PC-9 (cell line): ENCODE measurements at regions not wholly inside any gene's neighbourhood (a gene's known extent, or its start where the extent isn't known, plus 50 kb on each side); places are given as distances from the start of the nearest gene placed in this dataset.

Experiments
- BruUV-seq: library from RNA; stranded (reverse); fragments of 400-500 nt; replicated peaks from 2 replicates; lab custom pipeline; 2021; lab: Mats Ljungman, UMichigan
- CTCF ChIA-PET: fragments of 300-600 bp; sonication (Branson Sonifier 250); formaldehyde crosslinking; loops from one replicate; lab custom pipeline; 2022; ENCODE audit warnings: antibody characterized with exemption; lab: Charles Lee
- POLR2A ChIA-PET: fragments of 300-600 bp; sonication (Branson Sonifier 250); formaldehyde crosslinking; loops from one replicate; lab custom pipeline; 2022; ENCODE audit warnings: antibody characterized with exemption; ENCODE audit not compliant: unreplicated experiment; lab: Charles Lee
- DNase-seq, 2 experiments: peaks; one replicate each; pipeline versions ENCODE4 v3.0.0 to v3.0.0-alpha.2; 2015 to 2022; ENCODE audit warnings: mixed read lengths in 1 of 2
- H2AFZ ChIP-seq: fragments of 200-600 bp; sonication (generic); 2 replicates; pipeline ENCODE4 v1.8.1; 2017; ENCODE audit warnings: antibody characterized with exemption
- H3F3A ChIP-seq: fragments of 200-600 bp; sonication (generic); 2 replicates; pipeline ENCODE4 v1.8.1; 2017; ENCODE audit warnings: antibody characterized with exemption, mild to moderate bottlenecking, low read depth; ENCODE audit not compliant: insufficient read depth
- H3K27ac ChIP-seq: fragments of 200-600 bp; sonication (generic); 2 replicates; pipeline ENCODE4 v1.6.1; 2016; ENCODE audit warnings: mixed run types
- H3K27me3 ChIP-seq: fragments of 200-600 bp; sonication (generic); 2 replicates; pipeline ENCODE4 v1.6.1; 2016; ENCODE audit warnings: low read depth, mixed run types; ENCODE audit not compliant: insufficient read depth
- H3K36me3 ChIP-seq: fragments of 200-600 bp; sonication (generic); 2 replicates; pipeline ENCODE4 v1.6.1; 2016; ENCODE audit warnings: low read depth, mixed run types
- H3K4me1 ChIP-seq: fragments of 200-600 bp; sonication (generic); replicated peaks from 2 replicates; pipeline ENCODE4 v1.6.1; 2016; ENCODE audit warnings: mixed run types; ENCODE audit not compliant: insufficient read depth
- H3K4me2 ChIP-seq: fragments of 200-600 bp; sonication (generic); 2 replicates; pipeline ENCODE4 v1.6.1; 2017; ENCODE audit warnings: mixed run types
- H3K4me3 ChIP-seq: fragments of 200-600 bp; sonication (generic); 2 replicates; pipeline ENCODE4 v1.6.1; 2016; ENCODE audit warnings: mixed run types
- H3K79me2 ChIP-seq: fragments of 200-600 bp; sonication (generic); 2 replicates; pipeline ENCODE4 v1.6.1; 2017; ENCODE audit warnings: low read depth, mixed run types
- H3K9me2 ChIP-seq: fragments of 200-600 bp; sonication (generic); 2 replicates; pipeline ENCODE4 v1.8.1; 2017; ENCODE audit warnings: mild to moderate bottlenecking; ENCODE audit not compliant: insufficient read depth
- H3K9me3 ChIP-seq: fragments of 200-600 bp; sonication (generic); 2 replicates; pipeline ENCODE4 v1.8.1; 2016; ENCODE audit warnings: low read depth; ENCODE audit not compliant: insufficient read depth
- H4K20me1 ChIP-seq: fragments of 200-600 bp; sonication (generic); 2 replicates; pipeline ENCODE4 v1.8.1; 2017; ENCODE audit not compliant: insufficient read depth
- EZH2 ChIP-seq: fragments of 200-600 bp; sonication (generic); IDR thresholded peaks from 2 replicates; pipeline ENCODE4 v1.8.0; 2017; ENCODE audit warnings: antibody characterized with exemption, low read depth
- intact Hi-C: fragments of 100-400 bp; cut with micrococcal nuclease; formaldehyde crosslinking; loops from one replicate; pipeline ENCODE4 v1.10.0; 2022; ENCODE audit not compliant: unreplicated experiment
- TF ChIP-seq, protein P1 (sequence below): fragments of 200-600 bp; sonication (generic); conservative IDR thresholded peaks from 2 replicates; pipeline ENCODE4 v1.6.1; 2017; ENCODE audit warnings: mixed run types, antibody characterized with exemption, mild to moderate bottlenecking, moderate library complexity

DNA sequence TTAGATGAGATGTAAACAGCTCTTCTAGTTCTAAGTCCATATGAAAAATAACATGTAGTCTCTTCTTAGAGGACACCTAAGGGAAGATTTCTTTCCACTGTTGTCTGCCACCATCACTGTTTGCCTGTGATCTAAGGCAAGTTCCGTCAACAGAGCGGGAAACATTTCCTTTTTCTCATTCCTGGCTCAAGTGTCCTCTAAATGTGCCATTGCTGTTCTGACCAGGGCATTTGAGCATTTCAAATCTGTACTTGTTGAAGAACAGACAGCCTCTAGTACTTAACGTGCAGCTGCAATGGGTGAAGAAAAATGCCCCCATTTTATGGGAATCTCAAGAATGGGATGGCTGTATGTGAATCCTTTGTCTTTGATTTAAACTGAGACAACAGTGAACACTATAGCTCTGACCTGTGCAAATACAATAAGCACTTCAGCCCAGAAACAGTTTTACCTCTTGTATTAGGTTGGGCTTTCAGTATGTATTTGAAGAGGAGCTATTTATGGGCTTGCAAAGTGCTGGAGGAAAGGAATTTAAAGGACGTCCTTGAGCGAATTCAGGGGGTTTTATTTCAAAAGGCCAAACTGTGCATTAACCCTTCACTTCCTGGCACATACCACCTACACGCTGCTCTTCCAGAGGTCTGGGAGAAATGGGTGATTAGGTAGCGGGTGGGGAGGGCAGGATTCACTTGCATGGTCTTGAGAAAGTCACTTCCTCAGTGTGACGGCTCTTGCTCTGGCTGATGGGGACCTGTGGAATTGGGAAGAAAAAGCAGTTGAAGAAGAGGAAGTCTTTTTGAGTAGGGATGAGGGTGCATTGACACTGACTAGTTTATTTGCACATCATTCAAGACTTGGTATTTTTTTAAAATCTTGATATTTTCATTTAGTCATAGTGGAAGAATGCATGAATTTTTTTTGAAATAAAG is 66.1 kb downstream of the THNSL1 start:
- DNase-seq = no peak
- Histone ChIP-seq H4K20me1 (no peaks in the 10 kb centered on the region), H3K27ac (no peak overlapping the region), H3K27me3 (no peaks in the 10 kb centered on the region), H3K4me3 (no peak overlapping the region), H3K9me3 (no peaks in the 10 kb centered on the region), H2AFZ (no peak overlapping the region), H3K4me1 (no peaks in the 10 kb centered on the region), H3F3A (no peaks in the 10 kb centered on the region), H3K9me2 (no peaks in the 10 kb centered on the region), H3K36me3 (no peaks in the 10 kb centered on the region), H3K4me2 (no peak overlapping the region), H3K79me2 (no peaks in the 10 kb centered on the region)
- ChIA-PET POLR2A (no interaction called here), CTCF (interaction anchor here (0.5 to 0.6 kb wide), 2 partner anchors 54 to 188 kb away, joined by 3 to 9 read pairs; no protein-coding TSS in a partner anchor)
- intact Hi-C loops = loop anchor here (5.0 kb wide), 1 partner anchor 360 kb away; the partner anchor contains the start of gene ARHGAP21
- no peak for TF ChIP-seq EZH2
- TF ChIP-seq, protein P1, sequence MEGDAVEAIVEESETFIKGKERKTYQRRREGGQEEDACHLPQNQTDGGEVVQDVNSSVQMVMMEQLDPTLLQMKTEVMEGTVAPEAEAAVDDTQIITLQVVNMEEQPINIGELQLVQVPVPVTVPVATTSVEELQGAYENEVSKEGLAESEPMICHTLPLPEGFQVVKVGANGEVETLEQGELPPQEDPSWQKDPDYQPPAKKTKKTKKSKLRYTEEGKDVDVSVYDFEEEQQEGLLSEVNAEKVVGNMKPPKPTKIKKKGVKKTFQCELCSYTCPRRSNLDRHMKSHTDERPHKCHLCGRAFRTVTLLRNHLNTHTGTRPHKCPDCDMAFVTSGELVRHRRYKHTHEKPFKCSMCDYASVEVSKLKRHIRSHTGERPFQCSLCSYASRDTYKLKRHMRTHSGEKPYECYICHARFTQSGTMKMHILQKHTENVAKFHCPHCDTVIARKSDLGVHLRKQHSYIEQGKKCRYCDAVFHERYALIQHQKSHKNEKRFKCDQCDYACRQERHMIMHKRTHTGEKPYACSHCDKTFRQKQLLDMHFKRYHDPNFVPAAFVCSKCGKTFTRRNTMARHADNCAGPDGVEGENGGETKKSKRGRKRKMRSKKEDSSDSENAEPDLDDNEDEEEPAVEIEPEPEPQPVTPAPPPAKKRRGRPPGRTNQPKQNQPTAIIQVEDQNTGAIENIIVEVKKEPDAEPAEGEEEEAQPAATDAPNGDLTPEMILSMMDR = no peak
- BruUV-seq = no TSS peak

DNA sequence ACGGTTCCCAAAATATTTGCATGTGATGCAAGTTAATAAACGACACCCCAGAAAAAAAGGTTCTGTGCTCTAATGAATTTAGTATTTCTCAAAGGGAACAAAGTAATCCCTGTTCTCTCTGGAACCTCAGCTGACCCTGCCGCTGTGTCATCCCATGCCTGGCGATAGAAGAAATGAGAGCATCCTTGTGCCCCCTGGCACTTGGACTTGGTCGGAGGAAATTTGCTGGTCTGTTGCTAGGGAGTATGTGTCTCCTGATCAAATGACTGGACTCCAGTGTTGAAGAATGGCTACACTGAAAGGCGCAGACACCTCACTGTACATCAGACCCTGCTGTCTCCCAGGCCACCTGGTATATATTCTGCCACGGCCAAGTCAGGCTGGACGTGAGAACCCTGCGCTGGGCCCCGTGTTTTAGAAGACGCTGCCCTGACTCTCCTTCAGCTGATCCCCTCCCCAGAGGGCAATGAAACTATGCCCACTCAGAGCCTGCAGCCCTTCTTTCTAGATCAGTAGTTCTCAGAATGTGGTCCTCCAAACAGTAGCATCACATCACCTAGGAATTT is 67.2 kb downstream of the THNSL1 start:
- H3K79me2 ChIP-seq = no peaks in the 10 kb centered on the region
- ChIA-PET POLR2A (no interaction called here), CTCF (no interaction called here)
- BruUV-seq = no TSS peak
- no peak overlapping the region for H3K4me3 ChIP-seq
- no peaks in the 10 kb centered on the region for H3K9me3 ChIP-seq
- H3K27me3 ChIP-seq = no peaks in the 10 kb centered on the region
- H4K20me1 ChIP-seq = no peaks in the 10 kb centered on the region
- H3K9me2 ChIP-seq = no peaks in the 10 kb centered on the region
- TF ChIP-seq EZH2 = no peak
- TF ChIP-seq, protein P1 = no peak
- no peaks in the 10 kb centered on the region for H3K4me1 ChIP-seq
- H3K4me2 ChIP-seq = no peak overlapping the region
- no peaks in the 10 kb centered on the region for H3K36me3 ChIP-seq
- intact Hi-C loops = loop anchor here (5.0 kb wide), 1 partner anchor 361 kb away; the partner anchor contains the start of gene ARHGAP21
- no peaks in the 10 kb centered on the region for H3F3A ChIP-seq
- H3K27ac ChIP-seq = no peak overlapping the region
- no peak overlapping the region for H2AFZ ChIP-seq
- DNase-seq = no peak

DNA sequence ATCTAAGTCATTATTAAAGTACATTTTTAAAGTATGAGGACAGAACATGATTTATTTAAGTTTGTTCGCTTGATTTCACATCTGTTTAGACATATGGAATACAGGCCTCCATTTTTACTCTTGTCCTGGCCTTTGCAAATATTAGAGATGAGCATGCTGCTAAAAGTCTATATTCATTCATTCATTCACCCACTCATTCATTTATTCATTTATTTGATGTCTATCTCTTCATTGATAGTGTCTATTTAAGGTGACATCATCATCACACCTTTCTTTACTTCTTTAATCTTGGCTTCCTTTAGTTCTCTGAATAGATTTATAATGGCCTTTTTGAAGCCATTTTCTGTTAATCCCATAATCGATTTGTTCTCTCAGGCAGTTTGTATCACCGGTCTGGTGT is 68.0 kb downstream of the THNSL1 start:
- CTCF ChIA-PET = no interaction called here
- Histone ChIP-seq H3K9me3 (no peaks in the 10 kb centered on the region), H3F3A (no peaks in the 10 kb centered on the region), H2AFZ (no peak overlapping the region), H3K27ac (no peak overlapping the region), H3K4me2 (no peak overlapping the region), H3K79me2 (no peaks in the 10 kb centered on the region), H4K20me1 (no peaks in the 10 kb centered on the region), H3K36me3 (no peaks in the 10 kb centered on the region), H3K27me3 (no peaks in the 10 kb centered on the region), H3K4me1 (no peaks in the 10 kb centered on the region), H3K9me2 (no peaks in the 10 kb centered on the region), H3K4me3 (no peak overlapping the region)
- TF ChIP-seq EZH2 = no peak
- TF ChIP-seq, protein P1 = no peak
- intact Hi-C loops = loop anchor here (5.0 kb wide), 1 partner anchor 362 kb away; the partner anchor contains the start of gene ARHGAP21
- POLR2A ChIA-PET = no interaction called here
- no TSS peak for BruUV-seq
- no peak for DNase-seq
